ENCODE measurements at regions not wholly inside any gene's neighbourhood (a gene's known extent, or its start where the extent isn't known, plus 50 kb on each side); places are given as distances from the start of the nearest gene placed in this dataset.

DNA sequence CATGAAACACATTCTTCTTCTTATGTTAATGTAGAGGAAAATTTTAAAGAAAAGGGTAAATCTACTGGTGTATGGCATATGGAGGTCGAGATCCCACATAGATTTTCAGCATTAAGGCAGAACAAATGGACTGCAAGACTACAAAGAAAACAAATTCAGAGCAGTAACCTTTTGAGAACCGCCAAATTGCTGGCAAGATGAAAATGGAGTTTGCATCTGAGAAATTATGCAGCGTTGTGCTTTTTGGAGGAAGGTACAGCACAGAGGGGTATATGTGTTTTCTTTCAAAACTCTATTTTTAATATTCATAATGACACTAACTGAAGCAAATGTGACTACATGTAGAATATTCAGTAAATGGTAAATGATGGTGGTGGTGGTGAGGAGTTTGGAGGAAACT is 59.0 kb upstream of the PARD3B start:
- intact Hi-C loops (cut with micrococcal nuclease) = no loop called here
- no peaks in the 10 kb centered on the region for H3K4me1 Mint-ChIP-seq
- no peaks in the 10 kb centered on the region for H3K27me3 Mint-ChIP-seq
- no peak for TF ChIP-seq CTCF (IDR thresholded peaks at IDR 0.05)
- DNase-seq (no peak), ATAC-seq (ENCODE audit: low read depth) (no peak)
- no peak overlapping the region for H3K27ac Mint-ChIP-seq
- no peak overlapping the region for H3K4me3 Mint-ChIP-seq
- no peaks in the 10 kb centered on the region for H3K36me3 Mint-ChIP-seq (ENCODE audit: low read depth)
- POLR2A ChIA-PET = no interaction called here
- no peaks in the 10 kb centered on the region for H3K9me3 Mint-ChIP-seq
- CTCF ChIA-PET = no interaction called here

- no peak overlapping the region for H3K27ac Mint-ChIP-seq
Observed at GRCh38 chr2:204486805-204487204, 58.5 kb upstream of the PARD3B start.

DNA sequence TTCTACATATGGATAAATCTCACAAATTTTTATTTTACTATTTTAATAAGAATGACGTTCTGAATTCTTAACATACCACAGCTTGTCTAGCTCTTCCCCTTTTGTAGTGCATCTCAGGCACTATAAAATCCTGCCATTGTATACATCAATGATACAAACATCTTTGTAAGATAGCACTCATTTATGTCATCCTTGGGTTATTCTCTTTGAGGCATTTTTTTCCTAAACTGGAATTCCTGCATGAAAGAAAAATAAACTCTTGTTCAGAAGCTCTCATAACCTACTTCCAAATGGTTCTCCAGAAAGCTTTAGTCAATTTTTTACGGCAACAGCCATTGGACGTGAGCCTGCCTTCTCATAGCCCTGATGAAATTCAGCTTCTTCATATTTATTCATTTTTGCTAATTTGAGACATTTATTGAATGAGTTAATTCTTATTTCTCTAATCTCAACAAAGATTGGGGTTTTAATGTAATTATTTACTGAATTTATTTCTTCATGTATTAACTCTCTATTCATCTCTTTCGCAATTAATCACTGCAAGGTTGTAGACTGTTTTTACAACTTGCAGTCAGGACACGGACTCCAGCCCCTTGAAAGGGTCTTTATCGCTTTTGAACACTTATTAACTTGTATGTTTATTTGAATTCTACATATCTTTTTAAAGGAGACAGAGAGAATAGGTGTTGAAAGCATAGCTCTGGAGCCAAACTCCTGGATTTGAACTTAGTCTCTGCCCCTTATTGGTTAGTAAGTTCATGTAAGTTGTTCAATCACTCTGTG is 57.6 kb upstream of the PARD3B start:
- Mint-ChIP-seq H3K36me3 (ENCODE audit: low read depth) (no peaks in the 10 kb centered on the region), H3K27ac (no peak overlapping the region), H3K4me1 (no peaks in the 10 kb centered on the region), H3K9me3 (no peaks in the 10 kb centered on the region), H3K27me3 (no peaks in the 10 kb centered on the region), H3K4me3 (no peak overlapping the region)
- DNase-seq (no peak), ATAC-seq (ENCODE audit: low read depth) (no peak)
- ChIA-PET POLR2A (no interaction called here), CTCF (no interaction called here)
- intact Hi-C loops (cut with micrococcal nuclease) = no loop called here
- TF ChIP-seq CTCF (IDR thresholded peaks at IDR 0.05) = no peak

More at GRCh38 chr2:204486805-204487204, 58.5 kb upstream of the PARD3B start:
- intact Hi-C loops (cut with micrococcal nuclease) = no loop called here
- H3K4me1 Mint-ChIP-seq = no peaks in the 10 kb centered on the region
- H3K36me3 Mint-ChIP-seq (ENCODE audit: low read depth) = no peaks in the 10 kb centered on the region
- DNase-seq = no peak
- TF ChIP-seq CTCF (IDR thresholded peaks at IDR 0.05) = no peak
- POLR2A ChIA-PET = no interaction called here
- no peak for ATAC-seq (ENCODE audit: low read depth)
- H3K4me3 Mint-ChIP-seq = no peak overlapping the region
- H3K27me3 Mint-ChIP-seq = no peaks in the 10 kb centered on the region
- no peaks in the 10 kb centered on the region for H3K9me3 Mint-ChIP-seq
- CTCF ChIA-PET = no interaction called here

- CTCF ChIA-PET = no interaction called here
- Mint-ChIP-seq H3K4me1 (no peaks in the 10 kb centered on the region), H3K27ac (no peak overlapping the region), H3K9me3 (no peaks in the 10 kb centered on the region), H3K27me3 (no peaks in the 10 kb centered on the region), H3K4me3 (no peak overlapping the region), H3K36me3 (ENCODE audit: low read depth) (no peaks in the 10 kb centered on the region)
- no peak for ATAC-seq (ENCODE audit: low read depth)
- no peak for TF ChIP-seq CTCF (IDR thresholded peaks at IDR 0.05)
- POLR2A ChIA-PET = no interaction called here
- intact Hi-C loops (cut with micrococcal nuclease) = no loop called here
- no peak for DNase-seq
Observed at GRCh38 chr2:204491528-204491927, 53.7 kb upstream of the PARD3B start.

- intact Hi-C loops (cut with micrococcal nuclease) = no loop called here
- no peak overlapping the region for H3K4me3 Mint-ChIP-seq
- POLR2A ChIA-PET = no interaction called here
- DNase-seq (no peak), ATAC-seq (ENCODE audit: low read depth) (no peak)
- H3K4me1 Mint-ChIP-seq = no peaks in the 10 kb centered on the region
- H3K27ac Mint-ChIP-seq = no peak overlapping the region
- H3K9me3 Mint-ChIP-seq = no peaks in the 10 kb centered on the region
- TF ChIP-seq CTCF (IDR thresholded peaks at IDR 0.05) = no peak
- CTCF ChIA-PET = no interaction called here
- H3K27me3 Mint-ChIP-seq = no peaks in the 10 kb centered on the region
- no peaks in the 10 kb centered on the region for H3K36me3 Mint-ChIP-seq (ENCODE audit: low read depth)
Observed at GRCh38 chr2:204492417-204492816, 52.9 kb upstream of the PARD3B start.
